Fibroblast of skin of left quadriceps (primary cell): ENCODE measurements at regions not wholly inside any gene's neighbourhood (a gene's known extent, or its start where the extent isn't known, plus 50 kb on each side); places are given as distances from the start of the nearest gene placed in this dataset.

ENCODE experiments used
- DNase-seq, 2 experiments: peaks; one replicate each; pipeline ENCODE4 v3.0.0-alpha.2; 2013; ENCODE audit warnings: low read depth in 2 of 2

- DNase-seq, result no peak
These were observed 154.2 kb upstream of the IRX4 start for GRCh38 chr5:2036885-2037284.

- DNase-seq, result no peak
These were observed 149.7 kb upstream of the IRX4 start for GRCh38 chr5:2032432-2032831.

- no peak for DNase-seq
These were observed 148.9 kb upstream of the IRX4 start for GRCh38 chr5:2031581-2031980.

- DNase-seq, result no peak
These were observed 147.4 kb upstream of the IRX4 start for GRCh38 chr5:2030131-2030530.

GRCh38 chr5:2029206-2029605 lies 146.5 kb upstream of the IRX4 start:
- peak in 1 of 2 experiments; percentile 3 for DNase-seq

- DNase-seq, result no peak
These were observed 145.1 kb upstream of the IRX4 start for GRCh38 chr5:2027790-2028189.

- DNase-seq, result no peak
These were observed 142.4 kb upstream of the IRX4 start for GRCh38 chr5:2024986-2025721.

- DNase-seq, result no peak
These were observed 140.5 kb upstream of the IRX4 start for GRCh38 chr5:2023196-2023595.

- DNase-seq, result no peak
These were observed 139.7 kb upstream of the IRX4 start for GRCh38 chr5:2022436-2022835.

- no peak for DNase-seq
These were observed 138.9 kb upstream of the IRX4 start for GRCh38 chr5:2021484-2022176.

GRCh38 chr5:2020730-2021129 lies 138.0 kb upstream of the IRX4 start:
- no peak for DNase-seq

GRCh38 chr5:2019716-2020115 lies 137.0 kb upstream of the IRX4 start:
- no peak for DNase-seq

- DNase-seq, result no peak
These were observed 135.6 kb upstream of the IRX4 start for GRCh38 chr5:2018390-2018724.

GRCh38 chr5:2017540-2018389 lies 135.0 kb upstream of the IRX4 start:
- DNase-seq, result no peak

GRCh38 chr5:2015961-2016360 lies 133.2 kb upstream of the IRX4 start:
- no peak for DNase-seq

GRCh38 chr5:2015124-2015848 lies 132.6 kb upstream of the IRX4 start:
- no peak for DNase-seq

GRCh38 chr5:2014058-2014610 lies 131.4 kb upstream of the IRX4 start:
- no peak for DNase-seq

GRCh38 chr5:2013301-2014057 lies 130.8 kb upstream of the IRX4 start:
- DNase-seq, result no peak

- DNase-seq, result no peak
These were observed 130.2 kb upstream of the IRX4 start for GRCh38 chr5:2012885-2013284.

GRCh38 chr5:2011481-2012411 lies 129.0 kb upstream of the IRX4 start:
- no peak for DNase-seq
